ENCODE measurements at regions not wholly inside any gene's neighbourhood (a gene's known extent, or its start where the extent isn't known, plus 50 kb on each side); places are given as distances from the start of the nearest gene placed in this dataset.

GRCh38 chr21:15206514-15206913, 141.7 kb upstream of the NRIP1 start:
- H3K79me2 ChIP-seq (ENCODE audit: control insufficient read depth, insufficient read depth, low read length) = no peaks in the 10 kb centered on the region
- H3K27me3 ChIP-seq (replicated peaks in 1 of 2; ENCODE audit: control insufficient read depth in 2 of 2, insufficient read depth in 2 of 2, low read length in 1 of 2) = no peaks in the 10 kb centered on the region
- no peaks in the 10 kb centered on the region for H3K36me3 ChIP-seq (ENCODE audit: control insufficient read depth in 2 of 2, insufficient read depth in 2 of 2, low read length in 1 of 2)
- RAD21 ChIA-PET (ENCODE audit: unreplicated experiment) = interaction anchor here (1.0 kb wide), 1 partner anchor 275 kb away, joined by 3 read pairs; no protein-coding TSS in a partner anchor
- POLR2A ChIA-PET = no interaction called here
- intact Hi-C loops (cut with micrococcal nuclease; ENCODE audit: unreplicated experiment) = no loop called here
- DNase-seq (ENCODE audit: low read depth, low spot score) = peak; percentile 8
- no peaks in the 10 kb centered on the region; the same call in 2 of the 3 replicates for H3K9me3 ChIP-seq (replicated peaks; ENCODE audit: control insufficient read depth, insufficient read depth, low read length)
- under 1% methylated on average over 5 of the region's 5 CpGs for WGBS (ENCODE audit: insufficient coverage, insufficient replicate concordance, low lambda C conversion rate, missing lambda C conversion rate)
- H3K4me3 ChIP-seq = no peak overlapping the region; the same call in 1 of the 2 replicates
- no peaks in the 10 kb centered on the region for H4K20me1 ChIP-seq (ENCODE audit: control insufficient read depth, insufficient read depth)
- CTCF ChIA-PET = no interaction called here
- no peak overlapping the region for H2AFZ ChIP-seq (ENCODE audit: control insufficient read depth, low read depth, low read length)
- no peak overlapping the region for H3K9ac ChIP-seq (ENCODE audit: control insufficient read depth, insufficient read depth, low read length)
- peaks cover 14% of the 10 kb centered on the region for H3K4me1 ChIP-seq (ENCODE audit: control insufficient read depth, insufficient read depth, low read length)
- in situ Hi-C loops (cut with MboI) = no loop called here
- no peak for FAIRE-seq
- BruUV-seq (replicated peaks) = no TSS peak
- H3K4me2 ChIP-seq (ENCODE audit: control insufficient read depth, insufficient read depth) = peak overlapping the region; percentile 67
- peak; percentile 87 for ATAC-seq
- SMC1A ChIA-PET (ENCODE audit: uncharacterized antibody, unreplicated experiment) = no interaction called here
- H3K27ac ChIP-seq (ENCODE audit: control insufficient read depth, insufficient read depth) = no peak overlapping the region
- TF ChIP-seq MXI1 (IDR thresholded peaks at IDR 0.05; ENCODE audit: low read depth, low read length) (no peak), CHD1 (IDR thresholded peaks at IDR 0.05; ENCODE audit: low read depth, low read length) (no peak), JUNB (IDR thresholded peaks at IDR 0.05) (peak; percentile 90), CHD2 (IDR thresholded peaks at IDR 0.05; ENCODE audit: borderline replicate concordance, low read depth, low read length) (no peak), CEBPZ (IDR thresholded peaks at IDR 0.05; ENCODE audit: low read depth, low read length) (no peak), ZBTB11 (CRISPR knock-in tag; IDR thresholded peaks at IDR 0.05) (no peak), HDAC2 (IDR thresholded peaks at IDR 0.05) (no peak), BCL11A (IDR thresholded peaks at IDR 0.05; ENCODE audit: low read depth, low read length) (peak; percentile 76), NFIC (IDR thresholded peaks at IDR 0.05; ENCODE audit: low read depth, low read length) (peak; percentile 75), MEF2A (IDR thresholded peaks at IDR 0.05; ENCODE audit: insufficient read depth, low read depth, low read length) (peak; percentile 84), NR2C1 (IDR thresholded peaks at IDR 0.05) (no peak), PRDM15 (CRISPR knock-in tag; IDR thresholded peaks at IDR 0.05) (no peak), SRF (IDR thresholded peaks at IDR 0.05; ENCODE audit: low read depth in 2 of 2, low read length in 2 of 2) (0 out of 4 replicates have a peak, but pooled peaks of 1 of the 2 experiments have one; percentile 30), MYC (IDR thresholded peaks at IDR 0.05; ENCODE audit: insufficient read depth, insufficient read length, insufficient replicate concordance, low read length, severe bottlenecking) (no peak), SPI1 (IDR thresholded peaks at IDR 0.05; ENCODE audit: borderline replicate concordance, insufficient read depth, low read depth, low read length) (peak; percentile 66)
